A549 (cell line): ENCODE measurements at regions not wholly inside any gene's neighbourhood (a gene's known extent, or its start where the extent isn't known, plus 50 kb on each side); places are given as distances from the start of the nearest gene placed in this dataset.

Experiments used
- ATAC-seq, 2 experiments: fragments of 200-7000 bp in 1 of 2; fragments of >200 bp in 1 of 2; cut with Nextera tagmentation in 1 of 2; cut with Tn5 transposase in 1 of 2; 3 replicates each; pipeline versions ENCODE4 v1.8.0 to v1.9.1; 2018 to 2020; ENCODE audit warnings: mild to moderate bottlenecking in 1 of 2, moderate library complexity in 1 of 2
- CTCF ChIA-PET: fragments of 300-600 bp; sonication (Branson Sonifier 250); formaldehyde crosslinking; extraction: SDS; loops from one replicate; lab custom pipeline; 2021; ENCODE audit warnings: antibody characterized with exemption, inconsistent platforms; lab: Yijun Ruan, JAX
- POLR2A ChIA-PET: fragments of 350-600 bp; formaldehyde crosslinking; extraction: SDS; loops from one replicate; lab custom pipeline; 2021; ENCODE audit warnings: antibody characterized with exemption, inconsistent platforms; lab: Yijun Ruan, JAX
- DNase-seq, 2 experiments: peaks; one replicate each; pipeline versions ENCODE4 v3.0.0 to v3.0.0-alpha.2; 2011 to 2016; ENCODE audit warnings: low read depth in 1 of 2, low spot score in 1 of 2
- FAIRE-seq: peaks from 2 replicates; lab custom pipeline; 2011; peaks lifted over from hg19 to GRCh38; lab: Jason Lieb, UNC
- H3K27ac ChIP-seq, 2 experiments: fragments of >200 bp; sonication (Bioruptor Twin); formaldehyde crosslinking; 3 replicates each; pipeline ENCODE4 v1.5.1; 2016 to 2017
- H3K4me1 ChIP-seq: fragments of >200 bp; sonication (Bioruptor Twin); formaldehyde crosslinking; 3 replicates; pipeline ENCODE4 v1.6.1; 2016
- H3K4me2 ChIP-seq: fragments of >200 bp; sonication (Bioruptor Twin); formaldehyde crosslinking; 3 replicates; pipeline ENCODE4 v1.6.1; 2016
- H3K4me3 ChIP-seq: fragments of >200 bp; sonication (Bioruptor Twin); formaldehyde crosslinking; 3 replicates; pipeline ENCODE4 v1.5.1; 2016
- H3K9me3 ChIP-seq: fragments of >200 bp; sonication (Bioruptor Twin); formaldehyde crosslinking; 3 replicates; pipeline ENCODE4 v1.6.1; 2016
- ATOH8 ChIP-seq: fragments of 250-450 bp; sonication (Bioruptor Pico); IDR thresholded peaks from 2 replicates; pipeline ENCODE4 v1.5.0; 2020; ENCODE audit warnings: low read depth, mild to moderate bottlenecking, moderate library complexity
- BCL3 ChIP-seq: fragments of >200 bp; sonication (Bioruptor Twin); formaldehyde crosslinking; IDR thresholded peaks from 3 replicates; pipeline ENCODE4 v1.6.1; 2016
- BHLHE40 ChIP-seq: IDR thresholded peaks from 2 replicates; pipeline ENCODE4 v1.6.1; 2012; ENCODE audit warnings: low read depth, low read length, inconsistent platforms
- CBX2 ChIP-seq: fragments of 200-600 bp; sonication (generic); IDR thresholded peaks from 2 replicates; pipeline ENCODE4 v1.6.1; 2016; ENCODE audit warnings: low read depth, mild to moderate bottlenecking, borderline replicate concordance
- CHD2 ChIP-seq: fragments of 150-350 bp; IDR thresholded peaks from 2 replicates; pipeline ENCODE4 v1.6.1; 2014; ENCODE audit warnings: low read length; ENCODE audit not compliant: partially characterized antibody
- ELK1 ChIP-seq: fragments of 150-350 bp; IDR thresholded peaks from 2 replicates; pipeline ENCODE4 v1.6.1; 2014; ENCODE audit warnings: low read depth, mild to moderate bottlenecking, low read length
- ESRRA ChIP-seq: fragments of 150-350 bp; IDR thresholded peaks from 2 replicates; pipeline ENCODE4 v1.6.1; 2014; ENCODE audit warnings: mild to moderate bottlenecking, low read length, borderline replicate concordance
- FOSB ChIP-seq: fragments of 250-450 bp; sonication (Bioruptor Pico); IDR thresholded peaks from 2 replicates; pipeline ENCODE4 v1.5.0; 2020; ENCODE audit warnings: mild to moderate bottlenecking, moderate library complexity
- HEYL ChIP-seq: fragments of 250-450 bp; sonication (Bioruptor Pico); IDR thresholded peaks from 2 replicates; pipeline ENCODE4 v1.8.0; 2021; ENCODE audit warnings: mild to moderate bottlenecking, moderate library complexity
- HMGXB4 ChIP-seq: fragments of 250-450 bp; sonication (Bioruptor Pico); IDR thresholded peaks from 2 replicates; pipeline ENCODE4 v1.5.0; 2021; ENCODE audit warnings: mild to moderate bottlenecking, moderate library complexity, borderline replicate concordance
- HOXB5 ChIP-seq: fragments of 250-450 bp; sonication (Bioruptor Pico); IDR thresholded peaks from 2 replicates; pipeline ENCODE4 v1.5.0; 2020; ENCODE audit warnings: mild to moderate bottlenecking, moderate library complexity
- JUN ChIP-seq, 2 experiments: fragments of >200 bp; sonication (Bioruptor Twin); formaldehyde crosslinking; IDR thresholded peaks; 2 replicates in 1 of 2; 3 replicates in 1 of 2; pipeline ENCODE4 v1.6.1; 2016 to 2017
- KDM5A ChIP-seq: fragments of 200-600 bp; sonication (generic); IDR thresholded peaks from 2 replicates; pipeline ENCODE4 v1.6.1; 2016; ENCODE audit warnings: antibody characterized with exemption, mild to moderate bottlenecking
- MYC ChIP-seq: IDR thresholded peaks from 2 replicates; pipeline ENCODE4 v1.6.1; 2012; ENCODE audit warnings: mild to moderate bottlenecking, inconsistent platforms, low read length, improper control_type of control experiment, borderline replicate concordance
- NPAS2 ChIP-seq: fragments of 250-450 bp; sonication (Bioruptor Pico); IDR thresholded peaks from 2 replicates; pipeline ENCODE4 v1.8.0; 2022; ENCODE audit warnings: mild to moderate bottlenecking, moderate library complexity, borderline replicate concordance
- PHF8 ChIP-seq: fragments of 200-600 bp; sonication (generic); IDR thresholded peaks from 2 replicates; pipeline ENCODE4 v1.6.1; 2016; ENCODE audit warnings: low read depth, mild to moderate bottlenecking, antibody characterized with exemption, moderate library complexity, borderline replicate concordance
- POLR2A ChIP-seq: IDR thresholded peaks from 2 replicates; pipeline ENCODE4 v1.6.1; 2012; ENCODE audit warnings: mild to moderate bottlenecking, low read length
- POLR2AphosphoS2 ChIP-seq: conservative IDR thresholded peaks from 2 replicates; pipeline ENCODE4 v1.6.1; 2012; ENCODE audit warnings: low read length, improper control_type of control experiment, inconsistent platforms
- REST ChIP-seq: fragments of 200-600 bp; sonication (generic); IDR thresholded peaks from 2 replicates; pipeline ENCODE4 v1.6.1; 2016; ENCODE audit warnings: antibody characterized with exemption, mild to moderate bottlenecking, moderate library complexity
- TP53 ChIP-seq: fragments of 250-450 bp; sonication (Bioruptor Pico); IDR thresholded peaks from 2 replicates; pipeline ENCODE4 v1.5.0; 2021; ENCODE audit warnings: mild to moderate bottlenecking, moderate library complexity
- WGBS: methylation state at CpG from one replicate; pipeline ENCODE4 v1.1.6; 2017; ENCODE audit errors: missing lambda C conversion rate; 5-methylcytosine and 5-hydroxymethylcytosine counted together

GRCh38 chr7:42400211-42400772 lies 163.3 kb upstream of the GLI3 start:
- H3K4me2 ChIP-seq: no peak overlapping the region
- DNase-seq: no peak
- 36% methylated on average over 4 of the region's 4 CpGs for WGBS
- ATAC-seq: no peak
- no peak for TF ChIP-seq POLR2AphosphoS2
- TF ChIP-seq ELK1: no peak
- no peak for TF ChIP-seq TP53
- no peak for TF ChIP-seq PHF8
- no peak for TF ChIP-seq JUN (IDR thresholded peaks at IDR 0.05)
- TF ChIP-seq BHLHE40: no peak
- TF ChIP-seq ATOH8 (CRISPR knock-in tag): no peak
- TF ChIP-seq CHD2: no peak
- TF ChIP-seq HEYL (CRISPR knock-in tag): no peak
- TF ChIP-seq NPAS2: no peak
- TF ChIP-seq MYC: no peak
- TF ChIP-seq ESRRA: no peak
- TF ChIP-seq CBX2: no peak
- TF ChIP-seq FOSB (CRISPR knock-in tag): no peak
- TF ChIP-seq KDM5A: no peak
- TF ChIP-seq POLR2A: no peak
- no peak for TF ChIP-seq HOXB5 (CRISPR knock-in tag)
- no peak for TF ChIP-seq BCL3
- TF ChIP-seq REST: no peak
- TF ChIP-seq HMGXB4 (CRISPR knock-in tag): no peak
- FAIRE-seq: no peak
- no peak overlapping the region for H3K4me3 ChIP-seq
- ChIA-PET POLR2A (no interaction called here), CTCF (no interaction called here)
- no peaks in the 10 kb centered on the region for H3K9me3 ChIP-seq
- H3K27ac ChIP-seq: no peak overlapping the region
- H3K4me1 ChIP-seq: no peaks in the 10 kb centered on the region
